ENCODE measurements at regions not wholly inside any gene's neighbourhood (a gene's known extent, or its start where the extent isn't known, plus 50 kb on each side); places are given as distances from the start of the nearest gene placed in this dataset.
"Not testable (repeated sequence)": the region's sequence is repeated elsewhere in the genome, so short reads cannot be mapped to it uniquely, and the experiment has no call there.

DNA sequence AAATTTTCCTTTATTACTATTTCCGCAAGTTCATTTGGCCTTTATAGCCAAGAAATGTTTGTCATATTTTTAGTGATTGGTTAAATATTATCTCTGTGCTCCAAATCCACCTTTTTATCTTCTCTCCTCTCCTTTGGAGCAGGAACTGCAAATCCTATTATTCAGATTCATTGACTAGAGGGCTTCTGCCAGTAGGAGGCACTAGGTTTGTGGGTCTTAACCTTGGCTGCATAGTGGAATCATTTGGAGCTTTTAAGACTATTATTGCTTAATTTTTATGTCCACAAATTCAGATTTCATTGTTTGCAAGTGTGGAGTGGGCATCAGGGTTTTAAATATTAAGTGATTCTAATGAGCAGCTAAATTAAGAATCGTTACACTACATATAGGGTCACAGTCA lies 75.3 kb upstream of the SYT10 start:
- H3K4me3 ChIP-seq (ENCODE audit: low read length): no peak overlapping the region
- H3K4me1 ChIP-seq (ENCODE audit: control insufficient read depth, insufficient read depth, low read length): no peaks in the 10 kb centered on the region
- no peaks in the 10 kb centered on the region for H3K36me3 ChIP-seq (ENCODE audit: control insufficient read depth, insufficient read depth, low read length)
- H3K9me3 ChIP-seq (replicated peaks; ENCODE audit: control insufficient read depth, low read depth, low read length): no peaks in the 10 kb centered on the region
- 71% methylated on average over 1 of the region's 2 CpGs for WGBS (ENCODE audit: insufficient coverage)
- H3K27me3 ChIP-seq (ENCODE audit: control insufficient read depth, insufficient read depth, low read length): no peaks in the 10 kb centered on the region
- no peak for DNase-seq
- H3K27ac ChIP-seq (ENCODE audit: low read length): no peak overlapping the region

DNA sequence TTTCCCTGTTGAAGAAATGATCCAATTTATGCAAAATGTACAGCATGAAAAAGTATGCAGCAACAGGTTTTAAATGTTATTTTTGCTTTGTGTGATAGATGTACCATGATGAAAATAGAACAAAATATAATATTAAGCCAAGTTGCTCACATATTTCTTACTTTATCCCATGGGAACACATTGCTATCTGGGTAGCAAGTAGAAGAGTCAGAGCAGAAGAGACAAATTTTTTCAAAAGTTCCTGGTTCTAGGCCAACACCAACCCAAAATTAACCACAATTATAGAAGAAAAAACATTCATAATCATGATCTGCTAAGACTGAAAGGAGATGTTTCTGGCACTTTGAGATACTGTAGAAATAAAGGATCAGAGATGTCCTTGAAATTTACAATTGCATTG lies 79.9 kb upstream of the SYT10 start:
- H3K36me3 ChIP-seq (ENCODE audit: control insufficient read depth, insufficient read depth, low read length): no peaks in the 10 kb centered on the region
- no peaks in the 10 kb centered on the region for H3K4me1 ChIP-seq (ENCODE audit: control insufficient read depth, insufficient read depth, low read length)
- H3K9me3 ChIP-seq (replicated peaks; ENCODE audit: control insufficient read depth, low read depth, low read length): no peaks in the 10 kb centered on the region
- no peak for DNase-seq
- H3K4me3 ChIP-seq (ENCODE audit: low read length): no peak overlapping the region
- no peaks in the 10 kb centered on the region for H3K27me3 ChIP-seq (ENCODE audit: control insufficient read depth, insufficient read depth, low read length)
- H3K27ac ChIP-seq (ENCODE audit: low read length): no peak overlapping the region

DNA sequence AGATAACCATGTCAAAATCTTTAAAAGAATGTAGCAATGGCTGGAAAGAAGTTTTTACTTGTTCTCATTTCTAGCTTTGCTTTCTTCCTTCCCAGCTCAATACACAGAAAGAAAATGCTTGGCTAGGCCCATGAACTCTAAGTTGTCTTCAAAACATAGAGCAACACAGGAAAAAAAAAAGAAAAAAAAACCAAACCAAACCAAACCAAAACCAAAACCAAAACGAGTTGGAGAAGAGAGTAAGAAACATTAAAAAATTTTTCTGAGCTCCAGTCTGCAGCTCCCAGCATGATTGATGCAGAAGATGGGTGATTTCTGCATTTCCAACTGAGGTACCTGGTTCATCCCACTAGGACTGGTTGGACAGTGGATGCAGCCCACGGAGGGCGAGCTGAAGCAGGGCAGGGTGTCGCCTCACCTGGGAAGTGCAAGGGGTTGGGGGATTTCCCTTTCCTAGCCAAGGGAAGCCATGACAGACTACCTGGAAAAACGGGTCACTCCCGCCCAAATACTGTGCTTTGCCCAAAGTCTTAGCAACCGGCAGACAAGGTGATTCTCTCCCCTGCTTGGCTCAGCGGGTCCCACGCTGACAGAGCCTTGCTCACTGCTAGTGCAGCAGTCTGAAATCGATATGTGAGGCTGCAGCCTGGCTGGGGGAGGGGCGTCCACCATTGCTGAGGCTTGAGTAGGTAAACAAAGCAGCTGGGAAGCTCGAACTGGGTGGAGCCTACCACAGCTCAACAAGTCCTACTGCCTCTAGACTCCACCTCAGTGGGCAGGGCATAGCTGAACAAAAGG lies 81.1 kb upstream of the SYT10 start:
- H3K9me3 ChIP-seq (replicated peaks; ENCODE audit: control insufficient read depth, low read depth, low read length); H3K4me3 ChIP-seq (ENCODE audit: low read length); H3K36me3 ChIP-seq (ENCODE audit: control insufficient read depth, insufficient read depth, low read length); H3K27me3 ChIP-seq (ENCODE audit: control insufficient read depth, insufficient read depth, low read length); DNase-seq; H3K27ac ChIP-seq (ENCODE audit: low read length); H3K4me1 ChIP-seq (ENCODE audit: control insufficient read depth, insufficient read depth, low read length): not testable (repeated sequence)
- 82% methylated on average over 8 of the region's 12 CpGs for WGBS (ENCODE audit: insufficient coverage)

DNA sequence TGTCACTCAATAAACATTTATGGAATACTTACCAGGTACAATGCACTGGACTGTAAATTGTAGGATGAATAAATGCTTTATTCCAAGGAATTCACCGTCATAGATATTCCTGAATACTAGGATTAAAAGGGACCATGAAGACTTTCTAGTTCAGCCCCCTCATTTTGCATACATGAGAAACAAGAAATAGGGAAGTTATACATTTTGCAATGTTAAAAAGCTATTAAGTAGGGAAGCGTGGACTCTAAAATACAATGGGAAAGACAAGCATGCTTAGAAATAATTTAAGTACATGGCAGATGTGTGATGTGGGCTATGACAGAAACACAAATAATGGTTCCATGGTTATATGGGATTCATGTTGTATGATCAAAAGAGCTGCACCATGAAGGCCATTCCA lies 89.4 kb upstream of the SYT10 start:
- WGBS (ENCODE audit: insufficient coverage): no CpG with 5 or more reads among the region's 2 CpGs
- no peak overlapping the region for H3K4me3 ChIP-seq (ENCODE audit: low read length)
- no peaks in the 10 kb centered on the region for H3K36me3 ChIP-seq (ENCODE audit: control insufficient read depth, insufficient read depth, low read length)
- H3K9me3 ChIP-seq (replicated peaks; ENCODE audit: control insufficient read depth, low read depth, low read length): no peaks in the 10 kb centered on the region
- H3K4me1 ChIP-seq (ENCODE audit: control insufficient read depth, insufficient read depth, low read length): no peaks in the 10 kb centered on the region
- no peak overlapping the region for H3K27ac ChIP-seq (ENCODE audit: low read length)
- no peaks in the 10 kb centered on the region for H3K27me3 ChIP-seq (ENCODE audit: control insufficient read depth, insufficient read depth, low read length)
- no peak for DNase-seq

DNA sequence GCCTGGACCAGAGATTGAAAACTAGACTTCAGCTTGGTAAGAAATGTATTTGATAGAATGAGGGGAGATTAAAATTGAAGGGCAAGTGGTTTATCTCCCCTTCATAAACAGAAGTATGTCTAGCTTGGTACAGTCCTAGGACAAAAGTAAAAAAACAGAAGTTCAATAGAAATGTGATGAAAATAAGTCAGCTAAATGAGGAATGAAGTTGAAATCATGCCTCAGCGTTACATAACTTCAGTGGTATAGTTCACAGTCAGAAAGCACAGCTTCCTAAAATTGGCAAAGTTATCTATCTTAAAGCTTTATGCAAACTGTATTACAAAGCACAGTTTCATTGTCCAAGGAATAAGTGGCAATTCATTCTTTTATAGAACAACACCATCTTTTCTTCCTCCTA lies 90.2 kb upstream of the SYT10 start:
- no peaks in the 10 kb centered on the region for H3K9me3 ChIP-seq (replicated peaks; ENCODE audit: control insufficient read depth, low read depth, low read length)
- H3K27ac ChIP-seq (ENCODE audit: low read length): no peak overlapping the region
- H3K36me3 ChIP-seq (ENCODE audit: control insufficient read depth, insufficient read depth, low read length): no peaks in the 10 kb centered on the region
- no peaks in the 10 kb centered on the region for H3K27me3 ChIP-seq (ENCODE audit: control insufficient read depth, insufficient read depth, low read length)
- no peaks in the 10 kb centered on the region for H3K4me1 ChIP-seq (ENCODE audit: control insufficient read depth, insufficient read depth, low read length)
- DNase-seq: peak; percentile 19
- WGBS (ENCODE audit: insufficient coverage): 100% methylated on average over 1 of the region's 1 CpG
- no peak overlapping the region for H3K4me3 ChIP-seq (ENCODE audit: low read length)

DNA sequence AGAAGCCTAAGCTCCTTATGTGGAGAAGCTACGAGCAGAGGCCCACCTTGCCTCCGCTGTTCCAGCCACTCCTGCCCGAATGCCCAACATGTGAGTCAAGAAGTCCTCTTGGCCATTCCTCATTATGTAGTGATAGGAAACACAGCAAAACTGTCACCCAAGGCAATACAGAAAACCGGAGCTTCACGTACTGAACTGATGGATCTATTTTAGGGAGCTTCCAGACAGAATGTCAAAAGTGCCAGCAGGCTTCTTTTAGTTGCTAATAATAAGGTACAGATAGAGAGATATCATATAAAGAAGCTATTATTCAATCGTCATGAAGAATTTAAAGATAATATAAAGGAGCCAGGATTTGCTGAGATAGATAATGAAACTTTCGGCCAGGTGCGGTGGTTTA lies 91.6 kb upstream of the SYT10 start:
- Histone ChIP-seq H3K27ac (ENCODE audit: low read length) (no peak overlapping the region), H3K4me1 (ENCODE audit: control insufficient read depth, insufficient read depth, low read length) (no peaks in the 10 kb centered on the region), H3K9me3 (replicated peaks; ENCODE audit: control insufficient read depth, low read depth, low read length) (no peaks in the 10 kb centered on the region), H3K4me3 (ENCODE audit: low read length) (no peak overlapping the region), H3K36me3 (ENCODE audit: control insufficient read depth, insufficient read depth, low read length) (no peaks in the 10 kb centered on the region), H3K27me3 (ENCODE audit: control insufficient read depth, insufficient read depth, low read length) (no peaks in the 10 kb centered on the region)
- 91% methylated on average over 3 of the region's 8 CpGs for WGBS (ENCODE audit: insufficient coverage)
- no peak for DNase-seq

DNA sequence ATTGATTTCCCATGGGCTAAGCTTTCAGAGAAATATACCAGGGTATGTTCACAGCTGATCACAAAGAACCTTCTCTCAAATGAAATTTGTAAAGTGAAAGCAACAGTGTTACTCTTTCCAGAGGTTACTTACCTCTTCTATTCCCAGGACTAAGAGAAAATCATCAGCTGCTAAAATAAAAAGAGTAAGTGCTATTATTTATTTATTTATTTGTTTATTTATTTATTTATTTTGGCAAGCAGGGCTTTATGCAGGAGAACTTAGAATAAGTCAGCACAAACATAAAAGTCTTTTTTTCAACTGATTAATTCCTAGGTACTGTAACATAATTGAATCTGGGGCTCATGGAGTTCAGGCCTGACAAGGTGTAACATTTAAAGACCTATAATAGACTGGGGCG lies 93.9 kb upstream of the SYT10 start:
- no peak for DNase-seq
- H3K36me3 ChIP-seq (ENCODE audit: control insufficient read depth, insufficient read depth, low read length): no peaks in the 10 kb centered on the region
- 80% methylated on average over 1 of the region's 1 CpG for WGBS (ENCODE audit: insufficient coverage)
- no peaks in the 10 kb centered on the region for H3K4me1 ChIP-seq (ENCODE audit: control insufficient read depth, insufficient read depth, low read length)
- H3K27ac ChIP-seq (ENCODE audit: low read length): no peak overlapping the region
- no peaks in the 10 kb centered on the region for H3K9me3 ChIP-seq (replicated peaks; ENCODE audit: control insufficient read depth, low read depth, low read length)
- H3K4me3 ChIP-seq (ENCODE audit: low read length): no peak overlapping the region
- no peaks in the 10 kb centered on the region for H3K27me3 ChIP-seq (ENCODE audit: control insufficient read depth, insufficient read depth, low read length)

DNA sequence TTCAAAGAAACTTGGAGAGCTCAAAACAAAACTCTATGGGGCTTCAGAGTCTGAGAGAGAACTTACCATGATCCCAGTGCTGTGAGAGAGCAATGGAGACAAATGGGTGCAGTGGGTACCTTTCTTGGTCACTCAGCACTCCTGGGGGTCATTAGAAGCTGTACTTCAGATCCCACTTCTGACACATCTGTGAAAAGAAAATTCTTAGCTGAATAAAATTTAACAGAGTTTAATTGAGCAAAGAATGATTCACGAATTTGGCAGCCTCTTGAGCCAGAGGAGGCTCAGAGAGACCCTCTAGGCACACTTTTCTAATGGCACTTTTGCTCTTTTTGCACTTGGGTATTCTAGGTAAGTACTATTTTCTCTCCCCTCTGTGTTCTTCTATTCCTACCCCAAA lies 96.8 kb upstream of the SYT10 start:
- no peak overlapping the region for H3K4me3 ChIP-seq (ENCODE audit: low read length)
- WGBS (ENCODE audit: insufficient coverage): 67% methylated on average over 1 of the region's 1 CpG
- H3K27ac ChIP-seq (ENCODE audit: low read length): no peak overlapping the region
- H3K9me3 ChIP-seq (replicated peaks; ENCODE audit: control insufficient read depth, low read depth, low read length): no peaks in the 10 kb centered on the region
- no peaks in the 10 kb centered on the region for H3K36me3 ChIP-seq (ENCODE audit: control insufficient read depth, insufficient read depth, low read length)
- H3K27me3 ChIP-seq (ENCODE audit: control insufficient read depth, insufficient read depth, low read length): no peaks in the 10 kb centered on the region
- DNase-seq: no peak
- H3K4me1 ChIP-seq (ENCODE audit: control insufficient read depth, insufficient read depth, low read length): no peaks in the 10 kb centered on the region

DNA sequence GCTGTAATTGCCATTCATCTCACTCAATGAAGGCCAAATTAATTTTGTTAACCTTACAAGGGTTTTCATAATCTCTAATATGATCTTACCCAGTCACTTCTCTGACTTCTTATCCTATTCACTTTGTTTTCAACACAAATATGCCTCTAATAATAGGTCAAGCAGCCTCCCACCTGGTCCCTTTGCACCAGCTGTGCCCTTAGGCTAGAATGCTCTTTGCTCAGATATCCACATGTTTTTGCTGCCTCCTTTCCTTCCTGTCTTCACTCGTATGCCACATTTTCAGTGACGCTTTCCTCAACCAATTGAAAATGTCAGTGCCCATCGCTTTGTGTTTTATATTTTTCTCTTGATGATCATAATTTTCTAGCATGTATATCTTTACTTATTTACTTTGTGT lies 106.4 kb upstream of the SYT10 start:
- no CpG with 5 or more reads among the region's 3 CpGs for WGBS (ENCODE audit: insufficient coverage)
- Histone ChIP-seq H3K27me3 (ENCODE audit: control insufficient read depth, insufficient read depth, low read length) (no peaks in the 10 kb centered on the region), H3K4me3 (ENCODE audit: low read length) (no peak overlapping the region), H3K9me3 (replicated peaks; ENCODE audit: control insufficient read depth, low read depth, low read length) (no peaks in the 10 kb centered on the region), H3K27ac (ENCODE audit: low read length) (no peak overlapping the region), H3K4me1 (ENCODE audit: control insufficient read depth, insufficient read depth, low read length) (no peaks in the 10 kb centered on the region), H3K36me3 (ENCODE audit: control insufficient read depth, insufficient read depth, low read length) (no peaks in the 10 kb centered on the region)
- no peak for DNase-seq

DNA sequence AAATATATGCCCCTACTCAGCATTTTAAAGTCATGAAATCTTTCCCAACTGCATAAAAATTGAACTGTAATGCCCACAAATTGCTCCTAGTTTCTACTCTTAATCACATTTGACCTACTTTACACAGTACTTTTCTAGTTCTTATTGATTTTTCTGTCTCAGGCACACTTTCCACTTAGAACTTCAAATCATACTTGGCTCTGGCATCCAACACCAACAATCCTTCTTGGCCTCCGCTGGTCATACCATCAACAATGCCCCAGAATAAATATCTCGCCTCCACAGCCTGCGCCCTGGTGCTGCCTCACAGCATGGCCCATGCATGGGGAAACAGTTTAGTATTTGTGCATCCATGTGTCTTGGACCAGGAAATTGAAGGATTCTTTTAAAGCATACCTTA lies 107.5 kb upstream of the SYT10 start:
- WGBS (ENCODE audit: insufficient coverage): no CpG with 5 or more reads among the region's 3 CpGs
- Histone ChIP-seq H3K4me1 (ENCODE audit: control insufficient read depth, insufficient read depth, low read length) (no peaks in the 10 kb centered on the region), H3K36me3 (ENCODE audit: control insufficient read depth, insufficient read depth, low read length) (no peaks in the 10 kb centered on the region), H3K9me3 (replicated peaks; ENCODE audit: control insufficient read depth, low read depth, low read length) (no peaks in the 10 kb centered on the region), H3K27ac (ENCODE audit: low read length) (no peak overlapping the region), H3K4me3 (ENCODE audit: low read length) (no peak overlapping the region), H3K27me3 (ENCODE audit: control insufficient read depth, insufficient read depth, low read length) (no peaks in the 10 kb centered on the region)
- no peak for DNase-seq

DNA sequence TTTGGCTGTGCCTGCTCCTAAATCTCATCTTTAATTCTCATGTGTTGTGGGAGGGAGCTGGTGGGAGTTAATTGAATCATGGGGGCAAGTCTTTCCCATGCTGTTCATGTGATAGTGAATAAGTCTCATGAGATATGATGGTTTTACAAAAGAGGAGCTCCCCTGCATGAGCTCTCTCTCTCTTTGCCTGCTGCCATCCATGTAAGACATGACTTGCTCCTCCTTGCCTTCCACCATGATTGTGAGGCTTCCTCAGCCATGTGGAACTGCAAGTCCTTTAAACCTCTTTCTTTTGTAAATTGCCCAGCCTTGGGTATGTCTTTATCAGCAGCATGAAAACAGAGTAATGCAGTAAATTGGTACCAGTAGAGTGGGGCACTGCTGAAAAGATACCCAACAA lies 110.6 kb upstream of the SYT10 start:
- H3K27me3 ChIP-seq (ENCODE audit: control insufficient read depth, insufficient read depth, low read length); H3K36me3 ChIP-seq (ENCODE audit: control insufficient read depth, insufficient read depth, low read length); H3K4me3 ChIP-seq (ENCODE audit: low read length); DNase-seq; H3K4me1 ChIP-seq (ENCODE audit: control insufficient read depth, insufficient read depth, low read length); H3K9me3 ChIP-seq (replicated peaks; ENCODE audit: control insufficient read depth, low read depth, low read length); H3K27ac ChIP-seq (ENCODE audit: low read length): not testable (repeated sequence)
